ENCODE measurements at regions not wholly inside any gene's neighbourhood (a gene's known extent, or its start where the extent isn't known, plus 50 kb on each side); places are given as distances from the start of the nearest gene placed in this dataset.
"Not testable (repeated sequence)": the region's sequence is repeated elsewhere in the genome, so short reads cannot be mapped to it uniquely, and the experiment has no call there.

- Histone ChIP-seq H3K4me3 (no peak overlapping the region), H3K27ac (no peak overlapping the region)
- no peak for TF ChIP-seq CTCF (IDR thresholded peaks at IDR 0.05)
- DNase-seq (ENCODE audit: low spot score): no peak
Measured at GRCh38 chr4:167838686-167839085, 253.7 kb upstream of the ANXA10 start.

- DNase-seq (ENCODE audit: low spot score): no peak
- no peak overlapping the region for H3K27ac ChIP-seq
- no peak overlapping the region for H3K4me3 ChIP-seq
- no peak for TF ChIP-seq CTCF (IDR thresholded peaks at IDR 0.05)
Measured at GRCh38 chr4:167842487-167842886, 249.8 kb upstream of the ANXA10 start.

GRCh38 chr4:167854881-167855280 is 237.5 kb upstream of the ANXA10 start:
- no peak for DNase-seq (ENCODE audit: low spot score)
- H3K27ac ChIP-seq: no peak overlapping the region
- H3K4me3 ChIP-seq: no peak overlapping the region
- TF ChIP-seq CTCF (IDR thresholded peaks at IDR 0.05): no peak

GRCh38 chr4:167858127-167858526 is 234.2 kb upstream of the ANXA10 start:
- H3K4me3 ChIP-seq; DNase-seq (ENCODE audit: low spot score); H3K27ac ChIP-seq: not testable (repeated sequence)

- H3K27ac ChIP-seq: no peak overlapping the region
- no peak for TF ChIP-seq CTCF (IDR thresholded peaks at IDR 0.05)
Measured at GRCh38 chr4:167867191-167867590, 225.1 kb upstream of the ANXA10 start.

GRCh38 chr4:167868163-167868562 is 224.2 kb upstream of the ANXA10 start:
- no peak overlapping the region for H3K27ac ChIP-seq
- no peak for TF ChIP-seq CTCF (IDR thresholded peaks at IDR 0.05)
- no peak for DNase-seq (ENCODE audit: low spot score)
- no peak overlapping the region for H3K4me3 ChIP-seq

More at GRCh38 chr4:167867191-167867590, 225.1 kb upstream of the ANXA10 start:
- no peak for DNase-seq (ENCODE audit: low spot score)
- H3K4me3 ChIP-seq: no peak overlapping the region

- Histone ChIP-seq H3K4me3 (no peak overlapping the region), H3K27ac (no peak overlapping the region)
- TF ChIP-seq CTCF (IDR thresholded peaks at IDR 0.05): no peak
- no peak for DNase-seq (ENCODE audit: low spot score)
Measured at GRCh38 chr4:167873496-167873895, 218.8 kb upstream of the ANXA10 start.

- not testable (repeated sequence) for H3K27ac ChIP-seq; DNase-seq (ENCODE audit: low spot score); H3K4me3 ChIP-seq
Measured at GRCh38 chr4:167876091-167876490, 216.2 kb upstream of the ANXA10 start.

GRCh38 chr4:167877826-167878225 is 214.5 kb upstream of the ANXA10 start:
- H3K4me3 ChIP-seq; H3K27ac ChIP-seq; DNase-seq (ENCODE audit: low spot score): not testable (repeated sequence)

All from coronary artery (tissue), 2 donors.